HUES48 (cell line): ENCODE measurements at regions not wholly inside any gene's neighbourhood (a gene's known extent, or its start where the extent isn't known, plus 50 kb on each side); places are given as distances from the start of the nearest gene placed in this dataset.

Source experiments
- H3K27ac ChIP-seq: one replicate; pipeline ENCODE4 v1.7.0; 2013; ENCODE audit warnings: low read depth, low read length, inconsistent platforms
- H3K27me3 ChIP-seq: 2 replicates; pipeline ENCODE4 v1.6.1; 2013; ENCODE audit warnings: mild to moderate bottlenecking, low read length; ENCODE audit not compliant: control insufficient read depth, insufficient read depth
- H3K36me3 ChIP-seq: 2 replicates; pipeline ENCODE4 v1.6.1; 2013; ENCODE audit warnings: low read length; ENCODE audit not compliant: control insufficient read depth, insufficient read depth
- H3K4me1 ChIP-seq: 2 replicates; pipeline ENCODE4 v1.6.1; 2013; ENCODE audit warnings: mild to moderate bottlenecking, low read length; ENCODE audit not compliant: control insufficient read depth, insufficient read depth
- H3K4me3 ChIP-seq: 2 replicates; pipeline ENCODE4 v1.5.1; 2013; ENCODE audit warnings: mild to moderate bottlenecking, low read depth, low read length
- H3K9ac ChIP-seq: 2 replicates; pipeline ENCODE4 v1.6.1; 2013; ENCODE audit warnings: mild to moderate bottlenecking, low read depth, low read length, moderate library complexity
- H3K9me3 ChIP-seq: 2 replicates; pipeline ENCODE4 v1.6.1; 2013; ENCODE audit warnings: low read length; ENCODE audit not compliant: control insufficient read depth, insufficient read depth

DNA sequence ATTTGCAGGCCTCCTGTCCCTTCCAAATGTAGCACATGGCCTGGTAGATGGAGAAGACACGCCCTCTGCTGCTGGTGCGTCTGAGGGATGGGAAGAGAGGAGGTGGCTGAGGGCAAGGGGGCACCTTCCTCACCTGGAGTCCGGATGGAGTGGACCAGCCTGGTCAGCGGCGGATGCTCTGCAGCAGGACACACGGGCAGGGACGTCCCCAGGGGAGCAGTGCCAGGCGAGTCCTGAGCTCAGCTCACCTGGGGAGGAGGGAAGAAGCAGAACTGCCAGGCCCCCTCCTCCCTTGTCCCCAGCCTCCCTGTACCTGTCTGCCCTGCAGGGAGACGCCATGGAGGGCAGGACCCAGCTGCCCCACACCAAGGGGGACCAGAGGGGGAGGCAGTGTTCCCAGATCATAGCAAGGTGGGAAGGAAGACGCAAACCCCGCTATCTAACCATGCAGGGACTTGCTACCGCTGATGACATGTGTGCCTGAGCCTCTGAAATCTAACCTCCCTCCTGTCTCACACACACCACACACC, 1495.9 kb downstream of the BRD1 start:
- H3K27ac ChIP-seq, result no peak overlapping the region
- H3K4me1 ChIP-seq, result no peaks in the 10 kb centered on the region
- H3K36me3 ChIP-seq, result no peaks in the 10 kb centered on the region
- H3K9me3 ChIP-seq, result peaks cover 6% of the 10 kb centered on the region; the same call in 1 of the 2 replicates
- no peak overlapping the region for H3K9ac ChIP-seq
- H3K27me3 ChIP-seq, result no peaks in the 10 kb centered on the region
- no peak overlapping the region for H3K4me3 ChIP-seq

- no peak overlapping the region for H3K4me3 ChIP-seq
- peaks cover 6% of the 10 kb centered on the region; the same call in 1 of the 2 replicates for H3K9me3 ChIP-seq
- H3K36me3 ChIP-seq, result no peaks in the 10 kb centered on the region
- H3K4me1 ChIP-seq, result no peaks in the 10 kb centered on the region
- no peaks in the 10 kb centered on the region for H3K27me3 ChIP-seq
- no peak overlapping the region for H3K27ac ChIP-seq
- H3K9ac ChIP-seq, result no peak overlapping the region
Observed at GRCh38 chr22:48331266-48331665, 1496.4 kb downstream of the BRD1 start.

GRCh38 chr22:48327721-48328120, 1500.0 kb downstream of the BRD1 start:
- no peak overlapping the region for H3K9ac ChIP-seq
- peaks cover 9% of the 10 kb centered on the region; the same call in 1 of the 2 replicates for H3K9me3 ChIP-seq
- no peak overlapping the region for H3K27ac ChIP-seq
- H3K4me3 ChIP-seq, result no peak overlapping the region
- H3K4me1 ChIP-seq, result no peaks in the 10 kb centered on the region
- no peaks in the 10 kb centered on the region for H3K27me3 ChIP-seq
- no peaks in the 10 kb centered on the region for H3K36me3 ChIP-seq

DNA sequence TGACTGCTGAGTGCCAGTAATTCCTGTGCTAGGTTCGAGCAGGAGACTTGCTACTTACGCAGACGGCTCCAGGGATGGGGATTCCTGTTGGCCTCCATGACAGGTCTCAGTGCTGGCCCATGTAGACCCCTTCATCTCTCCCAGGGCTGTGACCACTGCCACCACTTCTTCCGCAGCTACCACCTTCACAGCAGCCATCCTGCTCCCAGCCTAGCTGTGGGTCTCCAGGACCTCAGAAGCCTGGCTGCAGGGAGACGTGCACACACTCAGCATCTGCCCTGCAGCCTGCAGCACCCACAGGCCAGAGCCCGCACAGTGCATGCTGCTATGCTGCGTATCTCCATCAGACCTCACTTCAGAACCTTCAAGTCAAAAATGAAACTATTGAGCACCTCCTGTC, 1503.9 kb downstream of the BRD1 start:
- Histone ChIP-seq H3K4me1 (peaks cover 6% of the 10 kb centered on the region; the same call in 1 of the 2 replicates), H3K9ac (no peak overlapping the region), H3K27me3 (no peaks in the 10 kb centered on the region), H3K27ac (no peak overlapping the region), H3K36me3 (no peaks in the 10 kb centered on the region), H3K4me3 (no peak overlapping the region), H3K9me3 (peaks cover 3% of the 10 kb centered on the region; the same call in 1 of the 2 replicates)

DNA sequence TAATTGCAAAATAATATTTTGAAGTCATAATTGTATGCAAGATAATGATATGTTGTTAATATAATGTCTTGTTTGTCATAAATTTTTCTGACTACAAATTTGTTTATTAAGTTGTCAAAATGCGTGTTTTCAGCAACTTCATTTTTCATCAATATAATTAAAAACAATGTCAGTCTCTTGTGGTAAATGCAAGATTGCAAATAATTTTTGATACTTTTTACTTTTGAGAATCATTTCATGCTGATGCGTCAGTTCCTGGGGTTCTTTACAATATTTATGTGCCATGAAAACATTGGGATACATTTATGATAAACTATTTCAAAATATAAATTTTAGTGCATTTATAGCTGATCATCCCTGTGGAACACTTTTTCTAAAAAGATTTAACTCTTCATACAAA, 1504.8 kb downstream of the BRD1 start:
- no peaks in the 10 kb centered on the region for H3K27me3 ChIP-seq

GRCh38 chr22:48321986-48322545, 1505.6 kb downstream of the BRD1 start:
- Histone ChIP-seq H3K4me3 (no peak overlapping the region), H3K9ac (no peak overlapping the region), H3K27me3 (no peaks in the 10 kb centered on the region), H3K4me1 (peaks cover 6% of the 10 kb centered on the region; the same call in 1 of the 2 replicates), H3K36me3 (no peaks in the 10 kb centered on the region), H3K27ac (no peak overlapping the region), H3K9me3 (peaks cover 3% of the 10 kb centered on the region; the same call in 1 of the 2 replicates)

More for the DNA sequence above, 1504.8 kb downstream of the BRD1 start:
- no peak overlapping the region for H3K9ac ChIP-seq
- H3K27ac ChIP-seq, result no peak overlapping the region
- H3K36me3 ChIP-seq, result no peaks in the 10 kb centered on the region
- peaks cover 3% of the 10 kb centered on the region; the same call in 1 of the 2 replicates for H3K9me3 ChIP-seq
- peaks cover 6% of the 10 kb centered on the region; the same call in 1 of the 2 replicates for H3K4me1 ChIP-seq
- H3K4me3 ChIP-seq, result no peak overlapping the region

- Histone ChIP-seq H3K27ac (no peak overlapping the region), H3K9ac (no peak overlapping the region), H3K4me1 (peaks cover 6% of the 10 kb centered on the region; the same call in 1 of the 2 replicates), H3K4me3 (no peak overlapping the region), H3K9me3 (peaks cover 3% of the 10 kb centered on the region; the same call in 1 of the 2 replicates), H3K36me3 (no peaks in the 10 kb centered on the region), H3K27me3 (no peaks in the 10 kb centered on the region)
Observed at GRCh38 chr22:48320683-48321451, 1506.8 kb downstream of the BRD1 start.

- Histone ChIP-seq H3K36me3 (no peaks in the 10 kb centered on the region), H3K4me1 (peaks cover 6% of the 10 kb centered on the region; the same call in 1 of the 2 replicates), H3K4me3 (no peak overlapping the region), H3K9me3 (peaks cover 3% of the 10 kb centered on the region; the same call in 1 of the 2 replicates), H3K27me3 (no peaks in the 10 kb centered on the region), H3K9ac (no peak overlapping the region), H3K27ac (no peak overlapping the region)
Observed at GRCh38 chr22:48320048-48320682, 1507.5 kb downstream of the BRD1 start.

- Histone ChIP-seq H3K27me3 (no peaks in the 10 kb centered on the region), H3K9me3 (no peaks in the 10 kb centered on the region), H3K9ac (no peak overlapping the region), H3K4me1 (peaks cover 6% of the 10 kb centered on the region; the same call in 1 of the 2 replicates), H3K4me3 (no peak overlapping the region), H3K36me3 (no peaks in the 10 kb centered on the region), H3K27ac (no peak overlapping the region)
Observed at GRCh38 chr22:48319321-48320047, 1508.2 kb downstream of the BRD1 start.

DNA sequence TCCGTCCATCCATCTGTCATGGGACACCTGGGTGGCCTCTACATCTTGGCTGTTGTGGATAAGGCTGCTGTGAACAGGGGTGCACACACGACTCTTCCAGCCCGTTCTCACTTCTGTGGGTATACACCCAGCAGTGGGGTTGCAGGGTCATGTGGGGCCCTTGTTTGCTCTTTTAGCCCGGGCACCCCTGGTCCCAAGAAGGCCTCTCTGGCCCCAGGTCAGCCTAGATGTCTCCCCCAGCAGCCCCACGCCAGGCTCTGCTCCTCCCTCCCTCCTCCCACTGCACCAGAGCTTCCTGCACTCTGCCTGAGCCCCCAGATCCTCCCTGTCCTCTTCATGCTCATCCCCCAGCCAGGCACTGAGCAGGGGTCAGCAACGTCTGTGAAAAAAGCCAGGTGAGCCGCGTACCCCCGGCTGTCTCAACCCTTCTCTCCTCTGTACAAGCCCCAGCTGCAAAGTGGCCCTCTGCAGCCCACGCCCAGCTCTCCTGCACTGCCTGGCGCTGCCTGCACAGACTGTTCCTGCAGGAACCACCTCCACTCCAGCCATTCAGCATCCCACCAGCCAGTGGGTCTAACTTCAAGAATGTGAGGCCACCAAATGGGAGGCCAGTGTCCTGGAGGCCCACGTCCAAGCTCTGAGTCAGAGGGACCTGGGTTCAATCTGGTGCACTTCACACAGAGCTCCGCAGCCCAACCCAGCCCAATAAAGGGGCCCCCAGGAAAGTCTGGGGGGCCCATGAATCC, 1508.9 kb downstream of the BRD1 start:
- Histone ChIP-seq H3K27me3 (no peaks in the 10 kb centered on the region), H3K36me3 (no peaks in the 10 kb centered on the region), H3K4me3 (no peak overlapping the region), H3K27ac (no peak overlapping the region), H3K9ac (no peak overlapping the region), H3K4me1 (peaks cover 7% of the 10 kb centered on the region; the same call in 1 of the 2 replicates), H3K9me3 (no peaks in the 10 kb centered on the region)
